ENCODE measurements at regions not wholly inside any gene's neighbourhood (a gene's known extent, or its start where the extent isn't known, plus 50 kb on each side); places are given as distances from the start of the nearest gene placed in this dataset.
A peak's percentile ranks its signal among the peaks of the same experiment; 100 is the strongest.
"Not testable (repeated sequence)": the region's sequence is repeated elsewhere in the genome, so short reads cannot be mapped to it uniquely, and the experiment has no call there.

DNA sequence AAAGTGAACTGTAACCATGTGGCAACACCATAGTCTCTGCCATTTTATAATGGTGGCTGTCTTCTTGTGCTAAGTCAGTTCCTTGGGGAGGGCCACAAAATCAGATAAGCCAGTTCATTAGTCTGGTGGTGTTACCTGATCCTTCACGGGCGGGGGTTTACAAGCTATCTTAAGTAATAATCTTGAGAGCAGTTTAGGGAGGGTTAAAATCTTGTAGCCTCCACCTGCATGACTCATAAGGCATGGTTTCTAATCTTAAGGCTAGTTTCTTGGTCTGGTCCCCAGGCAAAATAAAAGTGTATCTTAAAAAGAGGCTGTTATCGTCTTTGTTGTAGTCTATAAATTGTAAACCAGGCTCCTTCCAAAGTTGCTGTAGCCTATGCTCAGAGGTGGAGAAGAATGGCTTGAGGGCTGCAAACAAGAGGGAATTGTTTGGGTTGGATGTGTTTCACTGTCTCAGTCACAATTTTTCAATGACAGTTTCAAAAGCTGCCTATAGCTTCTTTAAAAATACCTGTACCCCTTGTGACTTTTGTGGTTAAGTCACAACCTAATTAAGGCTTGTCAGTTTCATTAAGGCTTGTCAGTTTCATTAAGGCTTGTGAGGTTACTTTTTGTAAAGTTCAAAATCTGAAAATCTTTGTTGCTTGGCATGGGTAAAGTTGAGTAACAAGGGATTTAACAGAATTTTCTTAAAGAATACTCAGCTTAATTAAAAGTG, 135.7 kb downstream of the RPS4Y2 start:
- no peak for DNase-seq (ENCODE audit: low read depth)

DNA sequence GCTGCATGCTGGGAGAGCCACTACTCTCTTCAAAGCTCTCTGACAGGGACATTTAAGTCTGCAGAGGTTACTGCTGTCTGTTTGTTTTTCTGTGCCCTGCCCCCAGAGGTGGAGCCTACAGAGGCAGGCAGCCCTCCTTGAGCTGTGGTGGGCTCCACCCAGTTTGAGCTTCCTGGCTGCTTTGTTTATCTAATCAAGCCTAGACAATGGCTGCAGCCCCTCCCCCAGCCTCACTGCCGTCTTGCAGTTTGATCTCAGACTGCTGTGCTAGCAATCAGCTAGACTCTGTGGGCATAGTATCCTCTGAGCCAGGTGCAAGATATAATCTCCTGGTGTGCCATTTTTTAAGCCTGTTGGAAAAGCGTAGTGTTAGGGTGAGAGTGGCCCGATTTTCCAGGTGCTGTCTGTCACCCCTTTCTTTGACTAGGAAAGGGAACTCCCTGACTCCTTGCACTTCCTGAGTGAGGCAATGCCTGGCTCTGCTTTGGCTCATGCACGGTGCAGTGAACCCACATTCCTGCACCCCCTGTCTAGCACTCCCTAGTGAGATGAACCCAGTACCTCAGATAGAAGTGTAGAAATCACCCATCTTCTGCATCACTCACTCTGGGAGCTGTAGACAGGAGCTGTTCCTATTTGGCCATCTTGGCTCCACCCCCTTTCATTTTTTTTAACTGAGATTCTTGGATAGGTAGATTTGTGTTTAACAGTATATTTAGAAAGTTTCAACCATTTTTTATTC, 169.6 kb downstream of the RPS4Y2 start:
- peak; percentile 0 for DNase-seq (ENCODE audit: low read depth)

DNA sequence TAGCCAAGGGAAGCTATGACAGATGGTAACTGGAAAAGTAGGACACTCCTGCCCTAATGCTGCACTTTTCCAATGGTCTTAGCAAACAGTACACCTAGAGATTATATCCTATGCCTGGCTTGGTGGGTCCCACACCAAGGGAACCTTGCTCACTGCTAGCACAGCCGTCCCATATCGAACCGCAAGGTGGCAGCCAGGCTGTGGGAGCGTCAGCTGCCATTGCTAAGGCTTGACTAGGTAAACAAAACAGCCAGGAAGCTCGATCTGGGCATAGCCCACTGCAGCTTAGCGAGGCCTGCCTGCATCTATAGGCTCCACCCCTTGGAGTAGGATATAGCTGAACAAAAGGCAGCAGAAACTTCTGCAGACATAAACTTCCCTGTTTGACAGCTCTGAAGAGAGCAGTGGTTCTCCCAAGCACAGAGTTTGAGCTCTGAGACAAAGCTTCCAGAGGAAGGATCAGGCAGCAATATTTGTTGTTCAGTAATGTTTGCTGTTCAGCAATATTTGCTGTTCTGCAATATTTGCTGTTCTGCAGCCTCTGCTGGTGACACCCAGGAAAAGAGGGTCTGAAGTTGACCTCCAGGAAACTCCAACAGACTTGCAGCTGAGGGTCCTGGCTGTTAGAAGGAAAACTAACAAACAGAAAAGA, 173.9 kb downstream of the RPS4Y2 start:
- DNase-seq (ENCODE audit: low read depth), result no peak

DNA sequence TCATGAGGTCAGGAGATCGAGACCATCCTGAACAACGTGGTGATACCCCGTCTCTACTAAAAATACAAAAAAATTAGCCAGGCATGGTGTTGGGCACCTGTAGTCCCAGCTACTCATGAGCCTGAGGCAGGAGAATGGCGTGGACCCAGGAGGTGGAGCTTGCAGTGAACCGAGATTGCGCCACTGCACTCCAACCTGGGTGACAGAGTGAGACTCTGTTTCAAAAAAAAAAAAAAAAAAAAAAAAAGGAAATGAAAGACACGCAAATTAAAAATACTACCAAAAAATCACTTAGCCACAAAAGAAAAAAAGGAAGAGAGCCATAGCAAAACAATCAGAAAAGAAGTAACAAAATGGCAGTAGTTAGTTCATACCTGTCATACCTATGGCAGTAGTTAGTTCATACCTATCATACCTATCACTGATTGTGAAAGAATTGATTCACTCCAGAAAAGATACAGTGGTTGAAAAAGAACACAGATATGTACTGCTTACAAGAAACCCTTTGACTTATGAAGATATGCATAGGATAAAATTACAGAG, 180.9 kb downstream of the RPS4Y2 start:
- DNase-seq (ENCODE audit: low read depth), result not testable (repeated sequence)

DNA sequence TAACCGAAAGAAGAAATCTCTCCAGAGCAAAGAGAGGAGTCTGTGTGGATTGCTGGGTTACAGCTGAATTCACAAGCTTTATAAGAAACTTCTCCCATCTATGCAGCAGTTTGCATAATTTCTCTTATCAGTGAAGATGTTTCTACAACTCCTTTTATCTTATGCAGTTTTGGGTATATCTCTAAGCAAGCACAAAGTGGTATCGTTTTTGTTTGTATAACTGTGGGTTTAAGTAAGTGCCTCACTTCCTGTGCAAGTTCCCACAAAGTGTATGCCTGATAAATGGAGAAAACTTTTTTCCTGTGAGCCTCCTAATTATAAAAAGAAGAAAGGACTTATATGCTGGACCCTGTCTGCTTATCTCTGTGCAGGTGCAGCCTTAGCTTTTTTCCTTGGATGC, 205.6 kb downstream of the RPS4Y2 start:
- DNase-seq (ENCODE audit: low read depth), result no peak

DNA sequence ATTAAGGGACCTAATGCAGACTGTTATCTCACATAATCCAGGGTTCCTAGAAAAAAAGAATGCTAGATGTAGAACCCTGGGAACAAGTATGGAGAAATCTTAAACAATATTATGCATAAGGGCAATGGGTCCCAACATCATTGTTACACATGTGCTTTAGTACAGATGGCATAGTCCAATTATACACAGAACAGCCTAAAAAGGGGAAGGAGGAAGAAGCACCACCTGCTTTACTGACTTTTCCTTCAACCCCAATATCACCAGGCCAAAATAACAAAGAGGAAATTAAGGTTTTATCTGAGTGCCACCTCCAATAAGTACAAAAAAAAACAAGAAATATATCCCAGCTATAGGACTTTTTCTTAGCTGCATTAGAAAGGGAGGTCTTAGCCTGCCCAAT, 211.9 kb downstream of the RPS4Y2 start:
- no peak for DNase-seq (ENCODE audit: low read depth)

DNA sequence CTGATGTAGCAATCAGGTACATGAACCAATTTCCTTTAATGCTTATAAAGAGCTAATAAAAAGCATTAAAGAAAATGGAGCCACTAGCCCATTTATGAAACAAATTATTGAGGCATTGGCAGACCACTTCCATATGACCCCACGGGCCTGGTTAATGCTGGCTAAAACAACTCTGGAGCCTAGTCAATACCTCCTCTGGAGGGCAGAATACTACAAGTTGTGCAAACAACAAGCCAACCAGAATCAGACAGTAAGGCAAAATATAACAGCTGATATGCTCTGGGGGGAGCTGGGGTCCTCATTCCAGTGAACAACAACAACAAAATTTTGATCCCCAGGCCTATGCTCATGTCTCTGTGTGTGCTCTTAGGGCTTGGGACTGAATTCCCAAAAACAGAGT, 212.3 kb downstream of the RPS4Y2 start:
- DNase-seq (ENCODE audit: low read depth), result no peak

DNA sequence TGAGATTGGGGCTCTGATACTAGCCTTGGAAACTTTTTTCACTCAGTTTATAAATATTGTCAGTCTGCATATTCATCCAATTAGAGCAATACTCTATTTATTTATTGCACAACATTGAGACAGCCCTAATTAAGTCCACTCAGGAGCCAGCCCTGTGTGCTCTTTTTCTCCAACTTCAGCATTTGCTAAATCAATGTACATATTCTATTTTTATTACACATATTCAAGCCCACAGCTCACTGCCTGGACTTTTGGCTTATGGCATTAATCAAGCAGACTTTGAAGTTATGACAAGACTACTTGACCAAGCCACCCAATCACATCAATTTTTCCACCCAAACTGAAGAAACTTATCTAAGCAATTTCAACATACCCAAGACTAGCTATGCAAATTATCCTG, 215.5 kb downstream of the RPS4Y2 start:
- DNase-seq (ENCODE audit: low read depth), result no peak

DNA sequence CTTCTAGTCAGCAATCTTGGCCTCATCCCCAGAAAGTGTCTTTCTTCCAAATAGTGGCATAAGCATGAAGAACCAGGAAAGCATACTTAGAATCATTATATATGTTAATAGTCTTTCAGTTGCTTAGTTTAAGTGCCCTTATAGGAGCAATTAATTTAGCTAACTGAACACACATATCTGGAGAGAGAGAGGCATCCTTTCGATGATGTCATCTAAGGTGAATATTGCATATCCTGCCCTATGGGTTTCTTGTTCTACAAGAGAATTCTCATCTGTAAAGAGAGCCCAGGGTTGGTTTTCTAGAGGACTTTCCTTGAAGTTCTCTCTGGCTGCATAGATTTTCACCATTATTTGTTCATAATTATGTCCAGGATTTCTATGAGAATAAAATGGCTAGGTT, 230.1 kb downstream of the RPS4Y2 start:
- DNase-seq (ENCODE audit: low read depth), result no peak

DNA sequence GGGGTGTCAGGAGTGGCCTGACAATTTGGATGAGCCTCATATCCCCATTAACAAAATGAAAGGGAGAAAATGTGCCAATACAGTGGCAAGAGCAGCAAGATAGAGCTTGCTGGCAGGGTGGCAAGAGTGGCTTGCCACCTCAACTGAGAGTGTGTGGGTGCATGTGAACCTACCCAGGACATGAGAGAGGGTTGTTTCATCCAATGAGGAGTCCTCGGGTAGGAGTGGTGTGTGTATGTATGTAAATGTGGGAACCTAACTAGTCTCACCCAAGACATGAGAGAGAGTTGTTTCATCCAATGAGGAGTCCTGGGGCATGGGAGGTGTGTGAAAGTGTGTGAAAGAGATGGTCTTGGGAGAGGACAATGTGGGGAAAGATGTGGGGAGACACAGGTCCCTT, 234.2 kb downstream of the RPS4Y2 start:
- no peak for DNase-seq (ENCODE audit: low read depth)

DNA sequence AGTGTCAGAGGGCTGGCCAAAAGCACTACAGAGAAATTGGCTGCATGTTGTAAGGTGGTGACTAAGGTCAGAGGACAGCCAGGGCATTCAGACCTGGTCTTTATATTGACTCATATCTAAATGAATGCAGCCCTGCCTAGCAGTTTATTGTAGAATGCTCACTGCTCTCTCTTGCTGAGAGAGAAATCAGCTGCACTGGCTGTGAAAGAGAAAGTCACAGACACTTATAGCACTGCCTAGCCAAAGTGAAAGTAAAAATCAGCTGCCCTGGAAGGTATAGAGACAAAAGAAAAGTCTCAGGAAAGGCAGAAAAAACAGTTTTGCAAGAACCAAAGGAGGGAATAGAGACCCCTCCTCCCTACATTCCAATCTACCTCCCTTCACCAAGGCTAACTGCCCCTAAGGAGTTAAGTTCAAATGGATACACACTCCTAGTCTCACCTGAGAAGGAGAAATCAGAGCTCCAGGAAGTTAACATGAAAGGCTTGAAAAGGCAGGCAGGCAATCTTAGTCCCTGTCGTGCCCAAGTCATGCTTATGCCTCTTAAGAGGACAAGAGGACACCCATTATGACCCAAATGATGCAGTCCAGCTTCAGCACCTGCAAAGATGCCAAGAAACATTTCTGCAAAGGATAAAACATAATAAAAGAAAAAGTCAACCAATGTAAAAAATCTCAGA, 235.1 kb downstream of the RPS4Y2 start:
- no peak for DNase-seq (ENCODE audit: low read depth)

DNA sequence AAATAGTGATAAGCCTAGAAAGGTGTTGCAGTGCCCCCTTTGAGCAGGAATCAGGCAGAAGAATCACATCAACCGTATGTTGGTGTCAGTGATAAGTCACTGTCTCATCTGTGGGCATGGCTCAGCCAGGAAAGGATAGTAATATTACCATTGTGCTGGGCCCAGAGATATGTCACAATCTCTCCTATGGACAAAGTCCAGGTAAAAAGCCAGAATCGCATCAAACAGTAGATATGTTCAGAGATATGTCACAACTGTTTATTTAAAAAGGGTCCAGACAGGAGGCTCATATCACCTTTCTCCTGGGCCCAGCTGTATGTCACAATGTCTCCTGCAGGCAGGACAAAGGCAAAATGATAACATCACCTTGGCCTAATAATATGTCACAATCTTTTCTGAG, 241.4 kb downstream of the RPS4Y2 start:
- no peak for DNase-seq (ENCODE audit: low read depth)

DNA sequence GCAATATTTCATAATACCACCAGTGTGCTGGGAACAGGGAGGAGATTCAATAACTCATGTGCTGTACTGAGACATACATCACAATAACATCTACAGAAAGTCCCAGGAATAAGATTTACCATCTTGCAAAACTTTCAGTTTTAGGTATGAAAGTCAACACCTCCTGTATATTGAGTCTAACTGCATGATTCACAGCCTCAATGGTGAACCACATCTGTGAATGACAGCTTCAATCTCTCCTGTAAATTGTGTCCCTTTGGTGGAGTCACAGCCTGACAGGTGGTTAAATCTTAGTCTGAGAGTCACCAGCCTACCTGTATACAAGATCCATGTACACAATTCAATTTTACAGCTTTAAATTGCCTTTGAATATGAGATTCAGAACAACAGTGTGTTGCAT, 242.1 kb downstream of the RPS4Y2 start:
- DNase-seq (ENCODE audit: low read depth), result no peak

DNA sequence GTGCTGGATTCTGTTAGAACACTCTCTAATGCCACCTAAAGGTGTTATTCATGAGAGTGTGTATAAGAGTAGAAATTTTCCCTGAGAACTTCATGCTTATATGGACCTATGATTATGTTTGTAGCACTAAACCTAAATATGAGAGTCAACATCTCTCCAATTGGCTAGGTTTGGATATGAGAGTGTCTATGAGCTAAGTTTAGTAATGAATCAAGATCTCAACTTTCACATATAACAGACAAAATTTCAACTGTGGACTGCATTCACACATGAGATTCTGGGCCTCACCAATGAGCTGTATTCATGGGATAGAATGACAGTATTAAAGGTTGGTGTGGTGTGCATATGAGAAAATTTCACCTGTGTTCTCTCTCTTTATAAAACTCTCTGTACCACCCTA, 242.6 kb downstream of the RPS4Y2 start:
- DNase-seq (ENCODE audit: low read depth), result no peak

DNA sequence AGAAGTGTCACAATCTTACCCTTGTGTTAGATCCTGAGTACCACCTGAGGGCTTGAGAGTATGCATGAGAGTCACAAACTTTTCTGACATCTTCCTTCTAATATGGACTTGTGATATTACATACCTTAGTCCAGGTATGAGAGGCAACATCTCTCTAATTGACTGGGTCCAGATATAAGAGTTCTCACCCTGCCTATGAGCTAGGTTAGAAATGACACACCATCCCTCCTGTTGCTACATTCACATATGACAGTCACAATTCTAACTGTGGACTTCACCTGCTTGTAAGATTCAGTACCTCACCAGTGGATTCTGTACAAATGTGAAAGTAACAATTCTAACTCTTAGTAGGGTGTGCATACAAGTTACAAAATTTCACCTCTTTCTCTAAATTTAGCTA, 245.2 kb downstream of the RPS4Y2 start:
- no peak for DNase-seq (ENCODE audit: low read depth)

DNA sequence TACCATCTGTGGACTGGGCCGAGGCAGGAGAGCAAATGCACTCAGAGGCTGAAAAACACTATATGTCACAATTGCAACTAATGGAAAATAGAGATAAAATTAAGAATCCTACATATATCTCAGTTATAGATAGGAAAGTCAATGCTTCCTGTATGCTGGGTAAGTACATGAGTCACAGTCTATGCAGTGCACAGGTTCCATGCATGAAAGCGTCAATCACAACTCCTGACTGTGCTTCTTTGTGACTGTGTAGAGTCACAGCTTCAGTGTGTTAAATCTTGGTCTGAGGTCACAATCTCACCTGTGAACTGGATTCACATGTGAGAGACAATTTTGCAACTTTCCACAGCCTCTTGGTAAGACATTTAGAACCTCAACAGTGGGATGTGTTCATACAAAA, 247.2 kb downstream of the RPS4Y2 start:
- DNase-seq (ENCODE audit: low read depth), result no peak

DNA sequence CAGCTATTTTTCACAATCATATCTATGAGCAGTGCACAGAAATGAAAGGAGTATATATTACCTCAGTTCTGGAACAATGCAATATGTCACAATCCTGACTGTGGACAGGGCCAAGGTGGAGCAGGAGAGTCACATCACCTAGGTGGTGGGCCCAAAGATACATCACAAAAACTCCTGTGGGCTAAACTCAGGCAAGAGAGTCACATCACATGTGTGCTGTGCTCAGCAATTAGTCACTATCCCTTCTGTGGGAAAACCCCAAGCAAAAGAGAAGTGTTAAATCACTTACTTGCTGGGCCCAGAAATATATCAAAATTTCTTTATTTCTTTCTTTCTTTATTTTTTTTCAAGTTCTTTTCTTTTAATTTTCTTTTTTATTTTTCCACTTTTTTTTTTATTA, 249.6 kb downstream of the RPS4Y2 start:
- DNase-seq (ENCODE audit: low read depth), result no peak

DNA sequence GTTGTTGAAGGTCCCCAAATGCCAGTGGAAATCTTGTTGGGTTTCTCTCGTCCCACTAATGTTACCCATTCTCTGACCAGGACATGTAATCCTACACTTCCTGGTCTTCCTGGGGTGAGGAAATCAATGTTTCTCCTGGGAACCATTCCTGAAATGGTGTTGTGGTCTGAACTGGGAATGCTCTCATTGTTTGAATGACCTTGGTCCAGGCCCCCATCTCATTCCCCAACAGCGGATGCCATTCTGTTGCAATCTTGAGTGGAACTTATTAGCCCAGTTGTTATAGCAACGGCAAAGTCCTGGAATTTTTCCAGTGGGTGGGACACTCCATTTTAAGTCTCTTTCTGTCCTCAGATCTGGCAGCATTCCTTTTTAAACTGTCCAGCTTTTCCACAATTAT, 265.9 kb downstream of the RPS4Y2 start:
- no peak for DNase-seq (ENCODE audit: low read depth)

DNA sequence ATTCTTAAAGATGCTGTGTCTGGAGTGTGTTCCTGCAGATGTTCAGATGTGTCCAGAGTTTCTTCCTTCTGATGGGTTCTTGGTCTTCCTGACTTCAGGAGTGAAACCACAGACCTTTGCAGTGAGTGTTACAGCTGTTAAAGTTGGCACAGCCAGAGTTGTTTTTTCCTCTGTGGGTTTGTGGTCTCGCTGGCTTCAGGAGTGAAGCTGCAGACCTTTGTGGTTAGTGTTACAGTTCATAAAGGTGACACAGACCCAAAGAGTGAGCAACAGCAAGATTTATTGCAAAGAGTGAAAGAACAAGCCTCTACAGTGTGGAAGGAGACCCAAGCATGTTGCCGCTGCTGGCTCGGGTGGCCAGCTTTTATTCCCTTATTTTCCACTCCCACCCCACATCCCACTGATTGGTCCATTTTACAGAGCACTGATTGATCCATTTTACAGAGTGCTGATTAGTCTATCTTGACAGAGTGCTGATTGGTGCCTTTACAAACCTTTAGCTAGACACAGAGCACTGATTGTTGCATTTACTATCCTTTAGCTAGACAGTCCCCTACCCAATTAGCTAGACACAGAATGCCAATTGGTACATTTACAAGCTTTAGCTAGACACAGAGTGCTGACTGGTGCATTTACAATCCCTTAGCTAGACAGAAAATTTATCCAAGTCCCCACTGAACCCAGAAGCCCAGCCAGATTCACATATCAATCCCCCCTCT, 266.6 kb downstream of the RPS4Y2 start:
- no peak for DNase-seq (ENCODE audit: low read depth)

DNA sequence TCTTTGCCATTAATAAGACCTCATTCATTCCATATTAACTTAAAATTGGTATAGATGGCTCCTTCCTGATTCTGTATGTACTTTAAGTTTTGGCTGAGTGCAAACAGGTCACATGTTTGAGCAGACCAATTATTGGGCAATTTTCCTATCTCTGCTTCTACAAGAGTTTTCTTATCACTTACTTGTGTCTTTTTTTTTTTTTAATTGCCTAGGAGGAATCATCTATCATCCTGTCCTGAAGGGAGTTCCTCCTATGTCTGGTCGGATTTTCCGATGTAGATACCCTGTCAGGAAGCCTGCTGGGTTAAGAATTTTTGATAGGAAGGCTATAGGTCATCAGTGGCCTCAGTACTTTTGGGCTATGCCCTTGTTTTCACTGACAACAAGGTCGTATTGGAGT, 268.0 kb downstream of the RPS4Y2 start:
- no peak for DNase-seq (ENCODE audit: low read depth)

DNA sequence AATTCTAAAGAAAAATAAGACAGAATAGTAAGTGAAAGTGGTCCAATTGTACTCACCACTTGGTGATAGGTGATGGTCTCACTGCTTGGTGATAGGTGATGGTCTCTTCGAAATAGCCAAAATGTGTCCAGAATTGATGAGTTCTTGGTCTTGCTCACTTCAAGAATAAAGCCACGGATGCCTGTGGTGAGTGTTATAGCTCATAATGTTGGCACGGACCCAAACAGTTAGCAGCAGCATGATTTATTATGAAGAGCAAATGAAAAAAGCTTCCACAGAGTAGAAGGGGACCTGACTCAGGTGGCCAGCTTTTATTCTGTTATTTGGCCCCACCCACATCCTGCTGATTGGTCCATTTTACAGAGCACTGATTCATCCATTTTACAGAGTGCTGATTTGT, 272.6 kb downstream of the RPS4Y2 start:
- DNase-seq (ENCODE audit: low read depth), result no peak

DNA sequence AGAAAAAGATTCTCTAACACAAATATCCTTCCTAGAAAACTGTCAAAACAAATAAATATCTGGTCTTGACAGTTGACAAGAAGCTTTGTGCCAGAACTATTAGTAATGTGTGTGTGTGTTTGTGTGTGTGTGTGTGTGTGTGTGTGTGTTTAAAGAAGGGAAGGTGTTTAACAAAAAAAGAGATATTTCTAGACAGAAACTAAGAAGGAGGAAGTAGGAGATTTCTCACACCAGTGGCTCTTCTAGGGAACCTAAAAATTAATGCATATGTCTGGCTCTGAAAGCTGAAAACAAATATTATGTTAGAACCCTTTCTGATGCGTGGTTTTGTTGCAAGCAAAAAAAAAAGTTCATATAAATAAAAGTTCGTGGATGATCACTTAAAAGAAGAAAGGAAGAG, 277.5 kb downstream of the RPS4Y2 start:
- DNase-seq (ENCODE audit: low read depth), result no peak
